ENCODE measurements at regions not wholly inside any gene's neighbourhood (a gene's known extent, or its start where the extent isn't known, plus 50 kb on each side); places are given as distances from the start of the nearest gene placed in this dataset.
"Not testable (repeated sequence)": the region's sequence is repeated elsewhere in the genome, so short reads cannot be mapped to it uniquely, and the experiment has no call there.

- no peak for DNase-seq
- Histone ChIP-seq H3K4me1 (no peaks in the 10 kb centered on the region), H3K4me3 (no peak overlapping the region), H3K27ac (no peak overlapping the region), H3K9me3 (replicated peaks) (no peaks in the 10 kb centered on the region), H3K36me3 (no peaks in the 10 kb centered on the region), H3K27me3 (no peaks in the 10 kb centered on the region)
Measured at GRCh38 chr4:170724191-170724590, 634.4 kb upstream of the AADAT start.

- H3K4me1 ChIP-seq: no peaks in the 10 kb centered on the region
- H3K36me3 ChIP-seq: no peaks in the 10 kb centered on the region
- H3K27ac ChIP-seq: no peak overlapping the region
- no peaks in the 10 kb centered on the region for H3K27me3 ChIP-seq
- no peak for DNase-seq
- no peaks in the 10 kb centered on the region for H3K9me3 ChIP-seq (replicated peaks)
- H3K4me3 ChIP-seq: no peak overlapping the region
Measured at GRCh38 chr4:170723171-170723570, 633.4 kb upstream of the AADAT start.

- Histone ChIP-seq H3K4me3 (no peak overlapping the region), H3K9me3 (replicated peaks) (no peaks in the 10 kb centered on the region), H3K4me1 (no peaks in the 10 kb centered on the region), H3K27me3 (no peaks in the 10 kb centered on the region), H3K36me3 (no peaks in the 10 kb centered on the region), H3K27ac (no peak overlapping the region)
- no peak for DNase-seq
Measured at GRCh38 chr4:170721812-170722373, 632.1 kb upstream of the AADAT start.

GRCh38 chr4:170716868-170717267, 627.1 kb upstream of the AADAT start:
- H3K36me3 ChIP-seq: no peaks in the 10 kb centered on the region
- no peaks in the 10 kb centered on the region for H3K4me1 ChIP-seq
- no peak overlapping the region for H3K27ac ChIP-seq
- H3K27me3 ChIP-seq: no peaks in the 10 kb centered on the region
- H3K9me3 ChIP-seq (replicated peaks): no peaks in the 10 kb centered on the region
- DNase-seq: no peak
- H3K4me3 ChIP-seq: no peak overlapping the region

- H3K36me3 ChIP-seq: no peaks in the 10 kb centered on the region
- no peaks in the 10 kb centered on the region for H3K27me3 ChIP-seq
- H3K9me3 ChIP-seq (replicated peaks): no peaks in the 10 kb centered on the region
- H3K27ac ChIP-seq: no peak overlapping the region
- no peak overlapping the region for H3K4me3 ChIP-seq
- H3K4me1 ChIP-seq: no peaks in the 10 kb centered on the region
- DNase-seq: no peak
Measured at GRCh38 chr4:170705907-170706306, 616.2 kb upstream of the AADAT start.

DNA sequence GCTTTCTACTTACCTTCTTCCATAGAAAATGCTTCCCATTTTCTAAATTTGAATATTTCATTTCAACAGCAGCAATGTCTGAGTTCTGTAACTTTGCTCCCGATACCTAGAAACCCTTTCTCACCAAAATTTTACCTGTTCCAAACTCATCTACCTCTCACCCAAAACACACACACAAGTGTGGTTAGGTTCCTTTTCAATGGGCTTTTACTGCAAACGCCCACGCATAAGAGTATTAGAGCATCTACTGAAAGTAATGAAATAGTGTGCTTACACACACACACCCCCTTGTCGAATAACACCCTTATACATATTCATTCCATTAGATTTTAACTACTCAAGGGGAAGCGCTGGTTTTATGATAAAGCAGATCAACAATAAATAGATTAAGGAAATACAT, 610.3 kb upstream of the AADAT start:
- no peak for DNase-seq
- H3K9me3 ChIP-seq (replicated peaks): no peaks in the 10 kb centered on the region

DNA sequence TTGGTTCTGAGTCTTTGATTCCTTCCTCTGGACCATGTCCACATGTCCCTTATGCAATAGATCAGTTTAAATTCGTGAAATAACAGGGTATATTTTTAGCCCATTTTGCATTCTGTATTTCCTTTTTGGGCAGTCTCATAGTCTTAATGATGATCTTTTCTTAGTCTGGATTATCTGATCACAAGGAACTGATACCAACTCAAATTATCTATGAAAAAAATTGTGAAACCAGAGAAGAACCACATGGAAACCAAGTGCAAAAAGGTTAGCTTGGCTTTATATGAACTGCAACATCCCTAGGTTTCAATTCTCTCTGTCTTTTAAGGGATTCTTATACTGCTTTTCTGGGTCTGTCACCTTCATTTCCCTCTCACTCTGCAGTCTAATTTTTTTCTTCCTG, 608.6 kb upstream of the AADAT start:
- H3K27me3 ChIP-seq: no peaks in the 10 kb centered on the region
- no peaks in the 10 kb centered on the region for H3K9me3 ChIP-seq (replicated peaks)
- no peak for DNase-seq
- H3K4me1 ChIP-seq: no peaks in the 10 kb centered on the region
- no peaks in the 10 kb centered on the region for H3K36me3 ChIP-seq
- no peak overlapping the region for H3K4me3 ChIP-seq
- no peak overlapping the region for H3K27ac ChIP-seq

More for the DNA sequence above, 610.3 kb upstream of the AADAT start:
- Histone ChIP-seq H3K27me3 (no peaks in the 10 kb centered on the region), H3K27ac (no peak overlapping the region), H3K4me1 (no peaks in the 10 kb centered on the region), H3K4me3 (no peak overlapping the region), H3K36me3 (no peaks in the 10 kb centered on the region)

DNA sequence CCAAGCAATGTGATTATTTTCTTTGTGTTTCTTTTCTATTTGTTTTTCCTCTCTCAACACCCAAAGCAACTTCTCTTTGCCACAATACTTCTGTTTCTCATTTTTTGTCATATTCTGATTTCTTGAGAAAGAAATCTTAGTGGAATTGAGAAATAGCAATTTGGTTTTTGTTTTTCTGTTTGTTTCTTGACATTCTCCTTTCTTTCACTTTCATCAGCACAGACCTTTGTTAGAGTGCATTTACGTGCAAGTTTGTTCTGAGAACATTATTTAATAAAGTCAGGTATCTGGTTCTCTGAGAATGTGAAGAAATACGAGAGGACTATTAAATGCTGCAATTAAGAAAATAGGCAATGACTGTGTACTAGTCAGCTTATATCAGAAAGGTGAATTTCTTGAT, 608.1 kb upstream of the AADAT start:
- Histone ChIP-seq H3K9me3 (replicated peaks) (no peaks in the 10 kb centered on the region), H3K36me3 (no peaks in the 10 kb centered on the region), H3K4me1 (no peaks in the 10 kb centered on the region), H3K4me3 (no peak overlapping the region), H3K27me3 (no peaks in the 10 kb centered on the region), H3K27ac (no peak overlapping the region)
- no peak for DNase-seq

DNA sequence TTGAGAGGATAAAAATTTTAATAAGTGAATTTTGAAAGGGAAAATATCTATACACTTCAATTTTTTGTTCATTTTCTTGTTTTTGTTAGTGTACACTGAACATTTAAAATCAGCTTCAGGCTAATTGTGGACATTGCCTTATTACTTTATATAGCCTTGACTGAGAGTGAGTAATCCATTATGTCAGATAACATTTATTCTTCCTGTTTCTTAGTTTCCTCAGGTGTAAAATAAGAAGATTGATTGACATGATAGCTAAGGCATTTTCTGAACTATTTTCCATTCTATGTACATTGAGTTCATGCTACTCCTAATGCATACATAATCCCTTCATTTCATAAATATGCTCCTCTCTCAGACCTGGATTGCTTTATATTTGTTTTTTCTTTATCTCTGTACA, 607.3 kb upstream of the AADAT start:
- H3K27me3 ChIP-seq: no peaks in the 10 kb centered on the region
- H3K4me1 ChIP-seq: no peaks in the 10 kb centered on the region
- no peaks in the 10 kb centered on the region for H3K9me3 ChIP-seq (replicated peaks)
- H3K27ac ChIP-seq: no peak overlapping the region
- no peak overlapping the region for H3K4me3 ChIP-seq
- H3K36me3 ChIP-seq: no peaks in the 10 kb centered on the region
- no peak for DNase-seq

GRCh38 chr4:170691168-170691567, 601.4 kb upstream of the AADAT start:
- no peak for DNase-seq
- no peaks in the 10 kb centered on the region for H3K9me3 ChIP-seq (replicated peaks)
- no peak overlapping the region for H3K4me3 ChIP-seq
- no peaks in the 10 kb centered on the region for H3K36me3 ChIP-seq
- H3K27ac ChIP-seq: no peak overlapping the region
- no peaks in the 10 kb centered on the region for H3K4me1 ChIP-seq
- H3K27me3 ChIP-seq: no peaks in the 10 kb centered on the region

DNA sequence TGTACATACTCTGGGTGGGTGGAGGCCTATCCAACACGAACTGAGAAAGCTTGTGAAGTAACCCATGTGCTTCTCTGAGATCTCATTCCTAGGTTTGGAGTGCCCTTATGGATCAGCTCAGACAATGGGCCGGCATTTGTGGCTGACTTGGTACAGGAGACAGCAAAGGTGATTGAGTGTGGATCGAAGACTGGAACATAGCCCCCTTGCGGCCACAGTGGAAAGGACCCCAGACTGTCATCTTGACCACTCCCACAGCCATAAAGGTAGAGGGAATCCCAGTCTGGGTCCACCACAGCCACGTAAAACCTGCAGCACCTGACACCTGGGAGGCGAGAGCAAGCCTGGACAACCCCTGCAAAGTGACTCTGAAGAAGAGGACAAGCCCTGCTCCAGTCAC, 598.0 kb upstream of the AADAT start:
- DNase-seq: no peak
- no peaks in the 10 kb centered on the region for H3K36me3 ChIP-seq
- no peak overlapping the region for H3K27ac ChIP-seq
- no peaks in the 10 kb centered on the region for H3K4me1 ChIP-seq
- no peaks in the 10 kb centered on the region for H3K9me3 ChIP-seq (replicated peaks)
- no peaks in the 10 kb centered on the region for H3K27me3 ChIP-seq
- H3K4me3 ChIP-seq: no peak overlapping the region

GRCh38 chr4:170685701-170686100, 595.9 kb upstream of the AADAT start:
- H3K36me3 ChIP-seq; H3K4me1 ChIP-seq; H3K27ac ChIP-seq; DNase-seq; H3K4me3 ChIP-seq; H3K9me3 ChIP-seq (replicated peaks); H3K27me3 ChIP-seq: not testable (repeated sequence)

GRCh38 chr4:170682558-170683294, 593.0 kb upstream of the AADAT start:
- Histone ChIP-seq H3K36me3 (no peaks in the 10 kb centered on the region), H3K27me3 (no peaks in the 10 kb centered on the region), H3K4me3 (no peak overlapping the region), H3K9me3 (replicated peaks) (no peaks in the 10 kb centered on the region), H3K4me1 (no peaks in the 10 kb centered on the region), H3K27ac (no peak overlapping the region)
- no peak for DNase-seq

DNA sequence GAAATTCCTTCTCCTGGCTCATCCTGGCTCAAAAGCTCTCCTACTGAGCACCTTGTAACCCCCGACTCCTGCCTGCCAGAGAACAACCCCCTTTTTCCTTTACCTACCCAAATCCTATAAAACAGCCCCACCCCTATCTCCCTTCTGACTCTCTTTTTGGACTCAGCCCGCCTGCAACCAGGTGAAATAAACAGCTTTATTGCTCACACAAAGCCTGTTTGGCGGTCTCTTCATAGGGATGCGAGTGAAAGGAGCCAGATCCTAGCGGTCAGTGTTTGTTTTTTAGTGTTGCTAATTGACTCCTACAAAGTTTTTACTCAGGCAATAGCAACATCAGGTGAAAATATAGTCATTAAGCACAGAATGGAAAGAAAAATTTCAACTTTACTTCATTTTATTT, 592.3 kb upstream of the AADAT start:
- not testable (repeated sequence) for H3K27me3 ChIP-seq; H3K27ac ChIP-seq; H3K9me3 ChIP-seq (replicated peaks); H3K4me3 ChIP-seq; DNase-seq; H3K36me3 ChIP-seq; H3K4me1 ChIP-seq

- Histone ChIP-seq H3K9me3 (replicated peaks) (no peaks in the 10 kb centered on the region), H3K27ac (no peak overlapping the region), H3K36me3 (no peaks in the 10 kb centered on the region), H3K4me1 (no peaks in the 10 kb centered on the region), H3K4me3 (no peak overlapping the region), H3K27me3 (no peaks in the 10 kb centered on the region)
- DNase-seq: peak in 1 of 2 experiments; percentile 2
Measured at GRCh38 chr4:170675568-170676262, 586.0 kb upstream of the AADAT start.

DNA sequence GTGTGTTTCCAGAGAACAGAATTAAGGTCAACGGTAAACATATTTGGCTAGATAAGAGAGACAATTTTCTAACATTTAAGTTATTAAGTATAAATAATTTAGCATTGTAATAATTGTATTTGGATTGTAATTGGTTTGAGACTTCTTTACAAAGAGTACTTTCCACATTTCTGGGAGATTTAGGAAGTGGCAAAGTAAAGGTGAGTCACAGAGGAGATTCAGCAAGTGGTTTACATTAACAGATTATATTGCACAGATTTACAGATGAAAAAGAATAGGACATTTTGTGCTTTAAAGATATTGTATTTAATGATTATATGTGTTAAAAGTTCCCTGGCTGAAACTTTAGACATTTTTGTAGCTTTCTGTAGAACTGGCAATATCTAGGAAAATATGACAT, 584.4 kb upstream of the AADAT start:
- Histone ChIP-seq H3K4me1 (no peaks in the 10 kb centered on the region), H3K9me3 (replicated peaks) (no peaks in the 10 kb centered on the region)
- no peak for DNase-seq

More for the DNA sequence above, 584.4 kb upstream of the AADAT start:
- H3K27me3 ChIP-seq: no peaks in the 10 kb centered on the region
- no peaks in the 10 kb centered on the region for H3K36me3 ChIP-seq
- no peak overlapping the region for H3K27ac ChIP-seq
- H3K4me3 ChIP-seq: no peak overlapping the region

Data from SJCRH30 (cell line).